Activated CD4-positive, CD25-positive, alpha-beta regulatory T cell (primary cell): ENCODE measurements at regions not wholly inside any gene's neighbourhood (a gene's known extent, or its start where the extent isn't known, plus 50 kb on each side); places are given as distances from the start of the nearest gene placed in this dataset.
"Not testable (repeated sequence)": the region's sequence is repeated elsewhere in the genome, so short reads cannot be mapped to it uniquely, and the experiment has no call there.

Experiments used
- DNase-seq, 4 experiments: peaks; one replicate each; lab custom pipeline; 2025; lab: John Stamatoyannopoulos, UW

GRCh38 chr5:92633875-92634487 is 947.0 kb downstream of the NR2F1-AS1 start:
- DNase-seq: no peak

GRCh38 chr5:92633176-92633575 is 947.8 kb downstream of the NR2F1-AS1 start:
- no peak for DNase-seq

- peak in 1 of 4 experiments; percentile 0 for DNase-seq
Measured at GRCh38 chr5:92631237-92631701, 949.8 kb downstream of the NR2F1-AS1 start.

GRCh38 chr5:92629574-92629973 is 951.4 kb downstream of the NR2F1-AS1 start:
- no peak for DNase-seq

- no peak for DNase-seq
Measured at GRCh38 chr5:92629000-92629399, 952.0 kb downstream of the NR2F1-AS1 start.

GRCh38 chr5:92627186-92627585 is 953.8 kb downstream of the NR2F1-AS1 start:
- no peak for DNase-seq

GRCh38 chr5:92616085-92616484 is 964.9 kb downstream of the NR2F1-AS1 start:
- DNase-seq: no peak

- DNase-seq: no peak
Measured at GRCh38 chr5:92613546-92613945, 967.5 kb downstream of the NR2F1-AS1 start.

GRCh38 chr5:92610435-92610834 is 970.6 kb downstream of the NR2F1-AS1 start:
- not testable (repeated sequence) for DNase-seq

- DNase-seq: no peak
Measured at GRCh38 chr5:92605591-92605990, 975.4 kb downstream of the NR2F1-AS1 start.

GRCh38 chr5:92599217-92599810 is 981.7 kb downstream of the NR2F1-AS1 start:
- no peak for DNase-seq

GRCh38 chr5:92594031-92594430 is 987.0 kb downstream of the NR2F1-AS1 start:
- DNase-seq: no peak

GRCh38 chr5:92588876-92589275 is 992.1 kb downstream of the NR2F1-AS1 start:
- no peak for DNase-seq

- DNase-seq: no peak
Measured at GRCh38 chr5:92581690-92582089, 999.3 kb downstream of the NR2F1-AS1 start.

- DNase-seq: no peak
Measured at GRCh38 chr5:92581249-92581648, 999.8 kb downstream of the NR2F1-AS1 start.

- no peak for DNase-seq
Measured at GRCh38 chr5:92580814-92581213, 1000.2 kb downstream of the NR2F1-AS1 start.

- no peak for DNase-seq
Measured at GRCh38 chr5:92574023-92574422, 1007.0 kb downstream of the NR2F1-AS1 start.

GRCh38 chr5:92568522-92568921 is 1012.5 kb downstream of the NR2F1-AS1 start:
- no peak for DNase-seq

GRCh38 chr5:92567831-92568450 is 1013.1 kb downstream of the NR2F1-AS1 start:
- no peak for DNase-seq

- no peak for DNase-seq
Measured at GRCh38 chr5:92566113-92566786, 1014.8 kb downstream of the NR2F1-AS1 start.

- no peak for DNase-seq
Measured at GRCh38 chr5:92565673-92566072, 1015.3 kb downstream of the NR2F1-AS1 start.

GRCh38 chr5:92562065-92562464 is 1019.0 kb downstream of the NR2F1-AS1 start:
- DNase-seq: no peak
